Neuronal stem cell (in vitro differentiated cells): ENCODE measurements at regions not wholly inside any gene's neighbourhood (a gene's known extent, or its start where the extent isn't known, plus 50 kb on each side); places are given as distances from the start of the nearest gene placed in this dataset.

Experiments used
- DNase-seq: peaks from one replicate; pipeline ENCODE4 v3.0.0-alpha.2; 2013; ENCODE audit warnings: low spot score
- H2AFZ ChIP-seq: one replicate; pipeline ENCODE4 v1.6.1; 2013; ENCODE audit warnings: mild to moderate bottlenecking, low read length, inconsistent platforms
- H2AK5ac ChIP-seq: 2 replicates; pipeline ENCODE4 v1.6.1; 2013; ENCODE audit warnings: low read depth, mild to moderate bottlenecking, inconsistent platforms, low read length, moderate library complexity, mixed read lengths
- H2BK120ac ChIP-seq: 2 replicates; pipeline ENCODE4 v1.6.1; 2013; ENCODE audit warnings: low read depth, mild to moderate bottlenecking, inconsistent platforms, low read length, moderate library complexity, mixed read lengths
- H2BK12ac ChIP-seq: one replicate; pipeline ENCODE4 v1.6.1; 2013; ENCODE audit warnings: low read length, inconsistent platforms
- H2BK15ac ChIP-seq: 2 replicates; pipeline ENCODE4 v1.6.1; 2013; ENCODE audit warnings: mild to moderate bottlenecking, low read length, inconsistent platforms, mixed read lengths
- H2BK5ac ChIP-seq: one replicate; pipeline ENCODE4 v1.6.1; 2013; ENCODE audit warnings: inconsistent platforms, mild to moderate bottlenecking, low read length, moderate library complexity
- H3K14ac ChIP-seq: one replicate; pipeline ENCODE4 v1.6.1; 2013; ENCODE audit warnings: low read length, inconsistent platforms
- H3K18ac ChIP-seq: 2 replicates; pipeline ENCODE4 v1.6.1; 2013; ENCODE audit warnings: low read length, inconsistent platforms
- H3K23ac ChIP-seq: 2 replicates; pipeline ENCODE4 v1.6.1; 2013; ENCODE audit warnings: low read depth, mild to moderate bottlenecking, mixed read lengths, low read length, inconsistent platforms; ENCODE audit not compliant: poor library complexity
- H3K27ac ChIP-seq: replicated peaks from 3 replicates; pipeline ENCODE4 v1.5.1; 2013; ENCODE audit warnings: low read length, inconsistent platforms
- H3K27me3 ChIP-seq, 3 experiments: 2 replicates each; pipeline ENCODE4 v1.6.1; 2013; ENCODE audit warnings: low read length in 3 of 3, mild to moderate bottlenecking in 2 of 3, inconsistent platforms in 1 of 3, low read depth in 1 of 3, mixed read lengths in 1 of 3, moderate library complexity in 1 of 3; ENCODE audit not compliant: control insufficient read depth in 3 of 3, insufficient read depth in 3 of 3
- H3K36me3 ChIP-seq, 2 donors: replicated peaks in 1 of 2; 2 replicates each; pipeline ENCODE4 v1.6.1; 2013; ENCODE audit warnings: low read length in 2 of 2; ENCODE audit not compliant: control insufficient read depth in 2 of 2, insufficient read depth in 2 of 2
- H3K4ac ChIP-seq: 2 replicates; pipeline ENCODE4 v1.6.1; 2013; ENCODE audit warnings: inconsistent platforms, mild to moderate bottlenecking, low read length, moderate library complexity
- H3K4me1 ChIP-seq, 2 donors: 1 replicate in 1 of 2; 2 replicates in 1 of 2; pipeline ENCODE4 v1.6.1; 2013; ENCODE audit warnings: low read length in 2 of 2, low read depth in 1 of 2; ENCODE audit not compliant: control insufficient read depth in 2 of 2, insufficient read depth in 1 of 2
- H3K4me2 ChIP-seq: one replicate; pipeline ENCODE4 v1.6.1; 2013; ENCODE audit warnings: mild to moderate bottlenecking, low read length, inconsistent platforms; ENCODE audit not compliant: insufficient read depth, poor library complexity, severe bottlenecking
- H3K4me3 ChIP-seq, 2 donors: 2 replicates each; pipeline ENCODE4 v1.5.1; 2013; ENCODE audit warnings: low read length in 2 of 2, mild to moderate bottlenecking in 2 of 2, inconsistent platforms in 1 of 2, moderate library complexity in 1 of 2
- H3K79me1 ChIP-seq: one replicate; pipeline ENCODE4 v1.6.1; 2013; ENCODE audit warnings: low read depth, mild to moderate bottlenecking, inconsistent platforms, low read length, moderate library complexity
- H3K9ac ChIP-seq: one replicate; pipeline ENCODE4 v1.6.1; 2013; ENCODE audit warnings: mild to moderate bottlenecking, low read depth, low read length, inconsistent platforms; ENCODE audit not compliant: poor library complexity
- H3K9me3 ChIP-seq, 2 donors: replicated peaks in 1 of 2; 2 replicates each; pipeline versions ENCODE3 to v1.6.1; 2013; ENCODE audit warnings: low read length in 2 of 2, mild to moderate bottlenecking in 2 of 2, inconsistent platforms in 1 of 2, low read depth in 1 of 2, mixed read lengths in 1 of 2, moderate library complexity in 1 of 2; ENCODE audit not compliant: control insufficient read depth in 2 of 2, insufficient read depth in 1 of 2
- H4K8ac ChIP-seq: one replicate; pipeline ENCODE4 v1.6.1; 2013; ENCODE audit warnings: low read depth, mild to moderate bottlenecking, inconsistent platforms, low read length, moderate library complexity
- H4K91ac ChIP-seq: one replicate; pipeline ENCODE4 v1.6.1; 2013; ENCODE audit warnings: low read length, low read depth, mild to moderate bottlenecking, inconsistent platforms; ENCODE audit not compliant: poor library complexity
- WGBS, 2 donors: extraction: QIAGEN DNeasy Blood & Tissue Kit; methylation state at CpG; one replicate each; pipeline ENCODE4 v1.1.7; 2013; ENCODE audit warnings: missing lambda C conversion rate in 2 of 2, mixed read lengths in 1 of 2; ENCODE audit not compliant: insufficient read length in 2 of 2, insufficient replicate concordance in 1 of 2; ENCODE audit errors: extremely low coverage in 2 of 2; 5-methylcytosine and 5-hydroxymethylcytosine counted together

DNA sequence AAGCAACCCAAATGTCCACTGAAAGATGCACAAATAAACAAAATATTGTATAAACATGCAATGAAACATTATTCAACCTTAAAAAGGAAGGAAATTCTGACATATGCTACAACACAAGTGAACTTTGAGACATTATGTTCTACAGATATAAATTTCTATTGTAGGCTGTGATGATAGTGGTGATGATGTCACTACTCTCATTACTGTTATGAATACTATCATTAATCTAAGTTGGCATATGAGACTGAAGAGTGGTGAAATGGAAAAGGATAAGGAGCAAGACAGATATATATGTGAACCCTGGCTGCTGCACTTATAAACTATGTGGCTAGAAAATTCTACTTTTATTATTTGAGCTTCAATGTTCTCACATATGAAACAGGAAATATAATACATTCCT, 360.2 kb downstream of the TFAP2A start:
- Histone ChIP-seq H3K14ac (no peak overlapping the region), H3K36me3 (no peaks in the 10 kb centered on the region), H2BK12ac (no peak overlapping the region), H2AFZ (no peak overlapping the region), H3K4me3 (no peak overlapping the region), H3K4ac (no peak overlapping the region), H2AK5ac (no peak overlapping the region), H3K18ac (no peak overlapping the region), H3K9me3 (no peaks in the 10 kb centered on the region), H3K27ac (no peak overlapping the region), H3K27me3 (no peaks in the 10 kb centered on the region), H3K79me1 (no peaks in the 10 kb centered on the region), H3K9ac (no peak overlapping the region), H4K91ac (no peak overlapping the region), H3K4me1 (no peaks in the 10 kb centered on the region), H2BK15ac (no peak overlapping the region), H4K8ac (no peak overlapping the region), H3K4me2 (no peak overlapping the region), H2BK120ac (no peak overlapping the region), H2BK5ac (no peak overlapping the region), H3K23ac (no peak overlapping the region)
- DNase-seq = no peak

DNA sequence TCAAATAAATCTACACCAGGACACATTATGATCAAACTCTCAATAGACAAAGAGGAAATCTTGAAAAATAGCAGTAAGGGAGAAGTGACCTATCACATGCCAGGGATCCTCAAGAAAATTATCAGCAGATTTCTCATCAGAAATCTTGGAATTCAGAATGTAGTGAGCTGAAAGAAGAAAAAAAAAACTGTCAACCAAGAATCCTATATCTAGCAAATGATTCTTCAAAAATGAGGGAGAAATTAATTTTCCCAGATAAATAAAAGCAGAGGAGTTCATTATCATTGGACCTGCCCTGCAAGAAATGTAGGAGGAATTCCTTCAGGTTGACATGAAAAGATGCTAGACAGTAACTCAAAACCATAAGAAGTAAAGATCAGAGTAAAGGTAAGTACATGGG, 363.6 kb downstream of the TFAP2A start:
- no peak for DNase-seq

DNA sequence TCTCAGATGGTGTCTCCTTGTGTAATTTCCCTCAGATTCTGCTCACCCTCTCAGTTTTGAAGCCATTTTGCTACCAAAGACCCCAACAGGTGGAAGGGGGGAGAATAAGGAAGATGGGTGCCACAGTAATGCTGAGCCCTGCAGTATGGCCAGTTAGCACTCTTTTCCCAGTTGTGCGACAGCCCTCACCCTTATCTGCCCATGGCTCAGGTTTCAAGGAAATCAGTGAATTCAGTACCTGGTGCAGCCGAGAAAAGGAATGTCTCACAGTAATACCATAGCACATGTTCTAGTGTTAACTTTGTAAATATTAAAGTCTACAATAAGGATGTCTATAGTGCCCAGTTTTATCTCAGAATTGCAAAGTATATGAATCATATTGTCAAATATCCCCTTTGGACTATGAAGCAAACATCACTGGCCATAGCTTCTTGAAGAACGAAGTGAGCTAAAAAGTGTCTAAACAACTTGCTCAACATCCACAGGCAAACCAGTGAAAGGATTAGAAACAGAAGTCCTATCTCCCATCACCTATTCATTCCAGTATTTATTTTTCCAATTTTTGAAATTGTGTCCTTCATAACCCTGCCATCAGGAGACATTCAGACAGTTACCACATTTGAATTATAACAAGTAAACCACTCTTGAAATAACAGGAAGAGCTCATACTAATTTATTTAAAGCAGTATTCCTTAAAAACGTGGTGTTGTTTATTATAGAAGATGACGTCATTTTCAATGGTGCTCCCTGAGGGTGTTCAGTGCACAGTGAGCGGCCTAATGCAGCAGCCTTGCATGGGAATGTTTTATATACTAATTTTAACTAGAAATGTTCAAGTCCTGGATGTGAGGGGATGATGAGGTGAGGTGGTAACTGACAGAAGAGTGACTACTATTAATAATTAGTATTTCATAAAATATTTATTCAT, 366.2 kb downstream of the TFAP2A start:
- no peak overlapping the region for H2BK120ac ChIP-seq

More for the DNA sequence above, 363.6 kb downstream of the TFAP2A start:
- Histone ChIP-seq H3K4me1 (no peaks in the 10 kb centered on the region), H3K4me2 (no peak overlapping the region), H3K27me3 (no peaks in the 10 kb centered on the region), H3K27ac (no peak overlapping the region), H3K18ac (no peak overlapping the region), H3K23ac (no peak overlapping the region), H3K14ac (no peak overlapping the region), H4K8ac (no peak overlapping the region), H4K91ac (no peak overlapping the region), H3K79me1 (no peaks in the 10 kb centered on the region), H2BK15ac (no peak overlapping the region), H3K4me3 (no peak overlapping the region), H3K4ac (no peak overlapping the region), H2BK120ac (no peak overlapping the region), H3K36me3 (no peaks in the 10 kb centered on the region), H2AFZ (no peak overlapping the region), H2AK5ac (no peak overlapping the region), H2BK5ac (no peak overlapping the region), H2BK12ac (no peak overlapping the region), H3K9me3 (no peaks in the 10 kb centered on the region), H3K9ac (no peak overlapping the region)

DNA sequence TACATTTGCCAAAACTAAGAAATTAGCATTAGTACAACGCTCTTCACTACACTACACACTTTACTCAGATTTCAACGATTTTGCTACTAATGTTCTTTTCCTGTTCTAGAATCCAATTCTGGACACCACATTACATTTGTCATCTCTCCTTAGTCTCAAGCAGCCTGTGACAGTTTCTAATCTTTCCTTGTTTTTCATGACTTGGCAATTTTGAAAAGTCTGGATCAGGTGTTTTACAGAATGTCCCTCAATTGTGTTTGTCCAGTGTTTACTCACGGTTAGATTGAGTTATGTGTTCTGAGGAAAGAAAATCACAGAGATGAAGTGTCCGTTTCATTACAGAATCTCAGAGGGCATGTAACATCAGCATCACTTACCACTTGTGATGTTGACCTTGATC, 372.6 kb downstream of the TFAP2A start:
- WGBS, 2 donors = no CpG with 5 or more reads among the region's 4 CpGs
- no peaks in the 10 kb centered on the region for H3K9me3 ChIP-seq
- H3K23ac ChIP-seq = no peak overlapping the region
- no peak for DNase-seq
- H2BK12ac ChIP-seq = no peak overlapping the region
- no peaks in the 10 kb centered on the region for H3K27me3 ChIP-seq
- no peak overlapping the region for H2AK5ac ChIP-seq
- no peak overlapping the region for H3K9ac ChIP-seq
- H3K4me1 ChIP-seq = peaks cover 0 to 10% of the 10 kb centered on the region in 2 donors
- H2BK5ac ChIP-seq = no peak overlapping the region
- H3K14ac ChIP-seq = no peak overlapping the region
- no peak overlapping the region for H3K4me3 ChIP-seq
- no peak overlapping the region for H3K27ac ChIP-seq
- no peak overlapping the region for H4K91ac ChIP-seq
- no peak overlapping the region for H3K4ac ChIP-seq
- no peak overlapping the region for H2BK15ac ChIP-seq
- H4K8ac ChIP-seq = no peak overlapping the region
- no peak overlapping the region for H2AFZ ChIP-seq
- H2BK120ac ChIP-seq = no peak overlapping the region
- no peaks in the 10 kb centered on the region for H3K79me1 ChIP-seq
- H3K36me3 ChIP-seq = no peaks in the 10 kb centered on the region
- no peak overlapping the region for H3K18ac ChIP-seq
- H3K4me2 ChIP-seq = no peak overlapping the region

More for the DNA sequence above, 366.2 kb downstream of the TFAP2A start:
- H3K79me1 ChIP-seq = no peaks in the 10 kb centered on the region
- H3K9ac ChIP-seq = no peak overlapping the region
- no peaks in the 10 kb centered on the region for H3K9me3 ChIP-seq
- H2AFZ ChIP-seq = no peak overlapping the region
- no peak overlapping the region for H3K23ac ChIP-seq
- no peak overlapping the region for H2BK12ac ChIP-seq
- no peak overlapping the region for H2BK15ac ChIP-seq
- WGBS, 2 donors = no CpG with 5 or more reads among the region's 6 CpGs
- H3K14ac ChIP-seq = no peak overlapping the region
- no peak overlapping the region for H2BK5ac ChIP-seq
- no peak overlapping the region for H3K27ac ChIP-seq
- no peak for DNase-seq
- H3K4ac ChIP-seq = no peak overlapping the region
- H3K4me1 ChIP-seq = peaks cover 0 to 4% of the 10 kb centered on the region in 2 donors
- H3K27me3 ChIP-seq = no peaks in the 10 kb centered on the region
- H2AK5ac ChIP-seq = no peak overlapping the region
- H3K4me2 ChIP-seq = no peak overlapping the region
- H3K36me3 ChIP-seq = no peaks in the 10 kb centered on the region
- H4K91ac ChIP-seq = no peak overlapping the region
- H4K8ac ChIP-seq = no peak overlapping the region
- no peak overlapping the region for H3K18ac ChIP-seq
- H3K4me3 ChIP-seq = no peak overlapping the region
